ENCODE measurements at regions not wholly inside any gene's neighbourhood (a gene's known extent, or its start where the extent isn't known, plus 50 kb on each side); places are given as distances from the start of the nearest gene placed in this dataset.

- no peak for TF ChIP-seq CTCF (IDR thresholded peaks at IDR 0.05)
- no peaks in the 10 kb centered on the region for H3K9me3 ChIP-seq
- no peak for ATAC-seq
- intact Hi-C loops (cut with DNase I) = no loop called here
- no peak overlapping the region for H3K27ac ChIP-seq
- no peak for DNase-seq
- H3K4me1 ChIP-seq = peaks cover 18% of the 10 kb centered on the region
- H3K36me3 ChIP-seq = no peaks in the 10 kb centered on the region
- H3K4me3 ChIP-seq = no peak overlapping the region
- no peaks in the 10 kb centered on the region for H3K27me3 ChIP-seq (ENCODE audit: low read depth)
Measured at GRCh38 chr9:107759009-107759822, 269.6 kb upstream of the KLF4 start.

- Histone ChIP-seq H3K27me3 (ENCODE audit: low read depth) (no peaks in the 10 kb centered on the region), H3K4me1 (peaks cover 26% of the 10 kb centered on the region), H3K4me3 (no peak overlapping the region), H3K36me3 (no peaks in the 10 kb centered on the region), H3K9me3 (no peaks in the 10 kb centered on the region), H3K27ac (no peak overlapping the region)
- intact Hi-C loops (cut with DNase I) = no loop called here
- DNase-seq (no peak), ATAC-seq (no peak)
- TF ChIP-seq CTCF (IDR thresholded peaks at IDR 0.05) = no peak
Measured at GRCh38 chr9:107756091-107756490, 266.5 kb upstream of the KLF4 start.

- Histone ChIP-seq H3K27ac (no peak overlapping the region), H3K36me3 (no peaks in the 10 kb centered on the region), H3K27me3 (ENCODE audit: low read depth) (no peaks in the 10 kb centered on the region), H3K4me3 (no peak overlapping the region), H3K9me3 (no peaks in the 10 kb centered on the region), H3K4me1 (peaks cover 23% of the 10 kb centered on the region)
- TF ChIP-seq CTCF (IDR thresholded peaks at IDR 0.05) = no peak
- DNase-seq = no peak
- intact Hi-C loops (cut with DNase I) = no loop called here
- ATAC-seq = peak; percentile 40 to 47
Measured at GRCh38 chr9:107755246-107755645, 265.7 kb upstream of the KLF4 start.

- Histone ChIP-seq H3K36me3 (no peaks in the 10 kb centered on the region), H3K4me1 (peaks cover 35% of the 10 kb centered on the region), H3K27ac (peak overlapping the region; percentile 65), H3K27me3 (ENCODE audit: low read depth) (no peaks in the 10 kb centered on the region), H3K4me3 (no peak overlapping the region), H3K9me3 (no peaks in the 10 kb centered on the region)
- ATAC-seq = no peak
- no peak for TF ChIP-seq CTCF (IDR thresholded peaks at IDR 0.05)
- no peak for DNase-seq
- intact Hi-C loops (cut with DNase I) = no loop called here
Measured at GRCh38 chr9:107751567-107752210, 262.1 kb upstream of the KLF4 start.

GRCh38 chr9:107750741-107751566 is 261.4 kb upstream of the KLF4 start:
- Histone ChIP-seq H3K4me1 (peaks cover 35% of the 10 kb centered on the region), H3K27ac (peak overlapping the region; percentile 65), H3K27me3 (ENCODE audit: low read depth) (no peaks in the 10 kb centered on the region), H3K9me3 (no peaks in the 10 kb centered on the region), H3K36me3 (no peaks in the 10 kb centered on the region), H3K4me3 (no peak overlapping the region)
- ATAC-seq (peak; percentile 75 to 83), DNase-seq (peak; percentile 72)
- no peak for TF ChIP-seq CTCF (IDR thresholded peaks at IDR 0.05)
- intact Hi-C loops (cut with DNase I) = no loop called here

All from lower lobe of right lung (tissue), 2 donors.